K562 (cell line): ENCODE measurements at regions not wholly inside any gene's neighbourhood (a gene's known extent, or its start where the extent isn't known, plus 50 kb on each side); places are given as distances from the start of the nearest gene placed in this dataset.

Source experiments
- TGIF2 ChIP-seq: sonication (generic); formaldehyde crosslinking; IDR thresholded peaks from 2 replicates; pipeline ENCODE4 v1.8.1; 2022; ENCODE audit warnings: mild to moderate bottlenecking, missing genetic modification reagents, moderate library complexity
- ZNF175 ChIP-seq: fragments of 200-800 bp; sonication (Bioruptor generic); IDR thresholded peaks from 2 replicates; pipeline ENCODE4 v1.6.1; 2016; ENCODE audit warnings: low read depth, mild to moderate bottlenecking, missing genetic modification characterization, missing compliant biosample characterization
- TF ChIP-seq, protein P1 (sequence below), 3 experiments: IDR thresholded peaks in 2 of 3; conservative IDR thresholded peaks in 1 of 3; 2 replicates each; pipeline ENCODE4 v1.5.1; 2011 to 2012; ENCODE audit warnings: low read length in 3 of 3, mild to moderate bottlenecking in 3 of 3, control low read depth in 2 of 3, improper control_type of control experiment in 1 of 3, inconsistent platforms in 1 of 3, low read depth in 1 of 3, mixed read lengths in 1 of 3, moderate library complexity in 1 of 3; ENCODE audit not compliant: insufficient read depth in 2 of 3
- TF ChIP-seq, protein P2 (sequence below): fragments of 250-450 bp; sonication (Bioruptor Pico); IDR thresholded peaks from 2 replicates; pipeline ENCODE4 v1.4.0; 2020; ENCODE audit warnings: mild to moderate bottlenecking, moderate library complexity
- TF ChIP-seq, protein P3 (sequence below): fragments of 250-450 bp; sonication (Bioruptor Pico); IDR thresholded peaks from 2 replicates; pipeline ENCODE4 v1.5.1; 2021; ENCODE audit warnings: mild to moderate bottlenecking

DNA sequence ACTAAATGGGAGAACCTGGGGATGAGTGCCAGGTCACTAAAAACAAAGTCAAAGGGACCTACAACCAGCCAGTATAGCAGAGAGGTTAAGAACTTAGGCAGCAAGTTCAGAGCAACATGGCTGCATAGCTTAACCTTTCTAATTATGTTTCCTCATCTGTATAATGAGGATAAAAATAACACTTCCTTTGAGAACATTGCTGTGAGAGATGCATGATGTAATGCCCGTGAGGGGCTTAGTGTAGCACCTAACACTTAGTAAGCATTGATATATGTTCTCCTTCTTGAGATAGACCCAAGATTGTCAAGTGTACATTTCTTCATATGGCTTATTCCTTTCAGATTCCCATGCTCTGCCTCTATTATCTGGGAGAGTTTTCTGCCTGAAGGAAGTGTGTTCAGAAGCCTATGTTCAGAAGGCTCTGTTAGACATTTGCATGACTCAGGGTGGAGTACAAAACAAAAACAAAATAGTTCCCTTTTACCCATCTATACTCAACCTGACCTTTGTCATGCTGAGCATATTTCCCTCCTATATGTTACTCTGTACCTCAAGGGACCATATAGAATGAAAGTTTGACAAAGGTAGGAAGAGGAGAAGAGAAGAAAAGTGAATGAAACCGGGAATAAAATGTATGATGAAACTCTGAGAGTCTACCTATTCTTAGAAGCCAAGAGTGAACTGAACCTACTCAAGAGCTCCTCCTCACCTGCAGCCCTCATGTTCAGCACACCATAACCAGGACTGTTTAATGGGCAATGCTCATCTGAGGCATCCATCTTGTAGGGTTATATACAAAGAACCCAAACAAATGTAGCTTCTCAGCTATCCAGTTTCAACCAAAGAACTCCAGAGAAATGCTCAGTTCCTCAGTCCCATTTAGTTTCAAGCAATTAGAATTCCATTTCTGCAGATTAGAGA lies 70.7 kb upstream of the KCNMB2 start:
- TF ChIP-seq TGIF2 (CRISPR knock-in tag) (no peak), ZNF175 (no peak)
- TF ChIP-seq, protein P1, sequence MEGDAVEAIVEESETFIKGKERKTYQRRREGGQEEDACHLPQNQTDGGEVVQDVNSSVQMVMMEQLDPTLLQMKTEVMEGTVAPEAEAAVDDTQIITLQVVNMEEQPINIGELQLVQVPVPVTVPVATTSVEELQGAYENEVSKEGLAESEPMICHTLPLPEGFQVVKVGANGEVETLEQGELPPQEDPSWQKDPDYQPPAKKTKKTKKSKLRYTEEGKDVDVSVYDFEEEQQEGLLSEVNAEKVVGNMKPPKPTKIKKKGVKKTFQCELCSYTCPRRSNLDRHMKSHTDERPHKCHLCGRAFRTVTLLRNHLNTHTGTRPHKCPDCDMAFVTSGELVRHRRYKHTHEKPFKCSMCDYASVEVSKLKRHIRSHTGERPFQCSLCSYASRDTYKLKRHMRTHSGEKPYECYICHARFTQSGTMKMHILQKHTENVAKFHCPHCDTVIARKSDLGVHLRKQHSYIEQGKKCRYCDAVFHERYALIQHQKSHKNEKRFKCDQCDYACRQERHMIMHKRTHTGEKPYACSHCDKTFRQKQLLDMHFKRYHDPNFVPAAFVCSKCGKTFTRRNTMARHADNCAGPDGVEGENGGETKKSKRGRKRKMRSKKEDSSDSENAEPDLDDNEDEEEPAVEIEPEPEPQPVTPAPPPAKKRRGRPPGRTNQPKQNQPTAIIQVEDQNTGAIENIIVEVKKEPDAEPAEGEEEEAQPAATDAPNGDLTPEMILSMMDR (IDR thresholded peaks at IDR 0.05 in 2 of 3, conservative IDR thresholded peaks at IDR 0.05 in 1 of 3; ENCODE audit: insufficient read depth in 2 of 3, low read depth in 1 of 3, low read length in 3 of 3): no peak
- TF ChIP-seq, protein P2, sequence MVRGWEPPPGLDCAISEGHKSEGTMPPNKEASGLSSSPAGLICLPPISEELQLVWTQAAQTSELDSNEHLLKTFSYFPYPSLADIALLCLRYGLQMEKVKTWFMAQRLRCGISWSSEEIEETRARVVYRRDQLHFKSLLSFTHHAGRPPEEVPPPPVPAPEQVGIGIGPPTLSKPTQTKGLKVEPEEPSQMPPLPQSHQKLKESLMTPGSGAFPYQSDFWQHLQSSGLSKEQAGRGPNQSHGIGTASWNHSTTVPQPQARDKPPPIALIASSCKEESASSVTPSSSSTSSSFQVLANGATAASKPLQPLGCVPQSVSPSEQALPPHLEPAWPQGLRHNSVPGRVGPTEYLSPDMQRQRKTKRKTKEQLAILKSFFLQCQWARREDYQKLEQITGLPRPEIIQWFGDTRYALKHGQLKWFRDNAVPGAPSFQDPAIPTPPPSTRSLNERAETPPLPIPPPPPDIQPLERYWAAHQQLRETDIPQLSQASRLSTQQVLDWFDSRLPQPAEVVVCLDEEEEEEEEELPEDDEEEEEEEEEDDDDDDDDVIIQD (CRISPR knock-in tag): no peak
- TF ChIP-seq, protein P3, sequence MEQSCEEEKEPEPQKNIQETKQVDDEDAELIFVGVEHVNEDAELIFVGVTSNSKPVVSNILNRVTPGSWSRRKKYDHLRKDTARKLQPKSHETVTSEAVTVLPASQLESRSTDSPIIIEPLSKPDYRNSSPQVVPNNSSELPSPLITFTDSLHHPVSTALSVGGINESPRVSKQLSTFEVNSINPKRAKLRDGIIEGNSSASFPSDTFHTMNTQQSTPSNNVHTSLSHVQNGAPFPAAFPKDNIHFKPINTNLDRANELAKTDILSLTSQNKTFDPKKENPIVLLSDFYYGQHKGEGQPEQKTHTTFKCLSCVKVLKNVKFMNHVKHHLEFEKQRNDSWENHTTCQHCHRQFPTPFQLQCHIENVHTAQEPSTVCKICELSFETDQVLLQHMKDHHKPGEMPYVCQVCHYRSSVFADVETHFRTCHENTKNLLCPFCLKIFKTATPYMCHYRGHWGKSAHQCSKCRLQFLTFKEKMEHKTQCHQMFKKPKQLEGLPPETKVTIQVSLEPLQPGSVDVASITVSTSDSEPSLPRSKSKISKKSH (CRISPR knock-in tag): no peak
